Body of pancreas (tissue), 4 donors: ENCODE measurements at regions not wholly inside any gene's neighbourhood (a gene's known extent, or its start where the extent isn't known, plus 50 kb on each side); places are given as distances from the start of the nearest gene placed in this dataset.

Experiments
- CTCF ChIP-seq, 7 experiments: fragments of 450-650 bp in 4 of 7; fragments of 200-600 bp in 3 of 7; sonication (generic) in 3 of 7; IDR thresholded peaks; one replicate each; pipeline ENCODE4 v1.5.1; 2016 to 2019; ENCODE audit warnings: antibody characterized with exemption in 7 of 7
- POLR2A ChIP-seq, 3 donors: fragments of 450-650 bp; IDR thresholded peaks; one replicate each; pipeline ENCODE4 v1.6.1; 2016; ENCODE audit warnings: antibody characterized with exemption in 3 of 3, mild to moderate bottlenecking in 2 of 3

- TF ChIP-seq CTCF (IDR thresholded peaks at IDR 0.05) = no peak
- TF ChIP-seq POLR2A (IDR thresholded peaks at IDR 0.05) = no peak
Observed at GRCh38 chr2:23128684-23129292, 256.2 kb upstream of the KLHL29 start.
